ENCODE measurements at regions not wholly inside any gene's neighbourhood (a gene's known extent, or its start where the extent isn't known, plus 50 kb on each side); places are given as distances from the start of the nearest gene placed in this dataset.

GRCh38 chr4:20305976-20306375, 54.3 kb downstream of the SLIT2 start:
- no TSS peak for BruUV-seq (replicated peaks)
- Histone ChIP-seq H3K9me1 (replicated peaks; ENCODE audit: control insufficient read depth, extremely low read depth, insufficient read depth, low read length) (no peaks in the 10 kb centered on the region), H2AFZ (ENCODE audit: low read depth, low read length) (no peak overlapping the region), H4K20me1 (replicated peaks; ENCODE audit: control insufficient read depth, extremely low read depth, insufficient read depth, low read length) (no peaks in the 10 kb centered on the region), H3K9ac (replicated peaks; ENCODE audit: extremely low read depth, insufficient read depth, low read length) (no peak overlapping the region), H3K4me2 (ENCODE audit: insufficient read depth, low read length) (no peak overlapping the region), H3K36me3 (ENCODE audit: control insufficient read depth in 2 of 2, extremely low read depth in 1 of 2, insufficient read depth in 2 of 2, low read length in 2 of 2) (no peaks in the 10 kb centered on the region), H3K4me3 (replicated peaks in 1 of 3; ENCODE audit: insufficient read depth in 1 of 3, low read depth in 1 of 3, low read length in 3 of 3) (no peak overlapping the region), H3K27me3 (ENCODE audit: control insufficient read depth in 2 of 2, insufficient read depth in 2 of 2, low read length in 2 of 2) (no peaks in the 10 kb centered on the region), H3K79me2 (ENCODE audit: control insufficient read depth, insufficient read depth, low read length) (no peaks in the 10 kb centered on the region), H3K4me1 (ENCODE audit: control insufficient read depth, extremely low read depth, insufficient read depth, low read length) (no peaks in the 10 kb centered on the region), H3K9me3 (replicated peaks; ENCODE audit: control insufficient read depth, insufficient read depth, low read length) (no peaks in the 10 kb centered on the region), H3K27ac (ENCODE audit: insufficient read depth, low read depth, low read length) (no peak overlapping the region)
- intact Hi-C loops (cut with micrococcal nuclease) (no loop called here), dilution Hi-C loops (cut with MboI; ENCODE audit: extremely low pct_ligation_motif_present, low sequenced_read_pairs) (no loop called here)
- FAIRE-seq, result no peak
- no peak for DNase-seq (ENCODE audit: low read depth, low spot score)
- ChIA-PET CTCF (interaction anchor here (0.6 to 2.9 kb wide), 5 partner anchors 12 to 379 kb away, joined by 3 to 12 read pairs (median 3); no protein-coding TSS in a partner anchor), POLR2A (no interaction called here)
- TF ChIP-seq, protein P1, sequence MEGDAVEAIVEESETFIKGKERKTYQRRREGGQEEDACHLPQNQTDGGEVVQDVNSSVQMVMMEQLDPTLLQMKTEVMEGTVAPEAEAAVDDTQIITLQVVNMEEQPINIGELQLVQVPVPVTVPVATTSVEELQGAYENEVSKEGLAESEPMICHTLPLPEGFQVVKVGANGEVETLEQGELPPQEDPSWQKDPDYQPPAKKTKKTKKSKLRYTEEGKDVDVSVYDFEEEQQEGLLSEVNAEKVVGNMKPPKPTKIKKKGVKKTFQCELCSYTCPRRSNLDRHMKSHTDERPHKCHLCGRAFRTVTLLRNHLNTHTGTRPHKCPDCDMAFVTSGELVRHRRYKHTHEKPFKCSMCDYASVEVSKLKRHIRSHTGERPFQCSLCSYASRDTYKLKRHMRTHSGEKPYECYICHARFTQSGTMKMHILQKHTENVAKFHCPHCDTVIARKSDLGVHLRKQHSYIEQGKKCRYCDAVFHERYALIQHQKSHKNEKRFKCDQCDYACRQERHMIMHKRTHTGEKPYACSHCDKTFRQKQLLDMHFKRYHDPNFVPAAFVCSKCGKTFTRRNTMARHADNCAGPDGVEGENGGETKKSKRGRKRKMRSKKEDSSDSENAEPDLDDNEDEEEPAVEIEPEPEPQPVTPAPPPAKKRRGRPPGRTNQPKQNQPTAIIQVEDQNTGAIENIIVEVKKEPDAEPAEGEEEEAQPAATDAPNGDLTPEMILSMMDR (IDR thresholded peaks at IDR 0.05; ENCODE audit: extremely low read depth in 1 of 2, insufficient read depth in 1 of 2, low read depth in 1 of 2, low read length in 2 of 2), result peak in 1 of 2 donors; percentile 12
- no peak for TF ChIP-seq JUN (IDR thresholded peaks at IDR 0.05; ENCODE audit: borderline replicate concordance, insufficient read depth, insufficient read length, low read depth)

- no peaks in the 10 kb centered on the region for H3K9me3 ChIP-seq (replicated peaks; ENCODE audit: control insufficient read depth, insufficient read depth, low read length)
- H3K27me3 ChIP-seq (ENCODE audit: control insufficient read depth in 2 of 2, insufficient read depth in 2 of 2, low read length in 2 of 2), result no peaks in the 10 kb centered on the region
- intact Hi-C loops (cut with micrococcal nuclease) (no loop called here), dilution Hi-C loops (cut with MboI; ENCODE audit: extremely low pct_ligation_motif_present, low sequenced_read_pairs) (no loop called here)
- TF ChIP-seq GATA2 (IDR thresholded peaks at IDR 0.05; ENCODE audit: insufficient read depth, insufficient read length, low read depth, low read length) (no peak), EZH2 (IDR thresholded peaks at IDR 0.05; ENCODE audit: borderline replicate concordance, low read depth, low read length, severe bottlenecking) (no peak)
- H3K9me1 ChIP-seq (replicated peaks; ENCODE audit: control insufficient read depth, extremely low read depth, insufficient read depth, low read length), result no peaks in the 10 kb centered on the region
- H2AFZ ChIP-seq (ENCODE audit: low read depth, low read length), result no peak overlapping the region
- H3K9ac ChIP-seq (replicated peaks; ENCODE audit: extremely low read depth, insufficient read depth, low read length), result no peak overlapping the region
- CTCF ChIA-PET, result interaction anchor here (0.8 to 1.1 kb wide), 3 partner anchors 10 to 373 kb away, joined by 3 read pairs; no protein-coding TSS in a partner anchor
- no peaks in the 10 kb centered on the region for H3K4me1 ChIP-seq (ENCODE audit: control insufficient read depth, extremely low read depth, insufficient read depth, low read length)
- no peak overlapping the region for H3K4me2 ChIP-seq (ENCODE audit: insufficient read depth, low read length)
- H3K27ac ChIP-seq (ENCODE audit: insufficient read depth, low read depth, low read length), result no peak overlapping the region
- BruUV-seq (replicated peaks), result no TSS peak
- no peak overlapping the region for H3K4me3 ChIP-seq (replicated peaks in 1 of 3; ENCODE audit: insufficient read depth in 1 of 3, low read depth in 1 of 3, low read length in 3 of 3)
- no peaks in the 10 kb centered on the region for H3K36me3 ChIP-seq (ENCODE audit: control insufficient read depth in 2 of 2, extremely low read depth in 1 of 2, insufficient read depth in 2 of 2, low read length in 2 of 2)
- POLR2A ChIA-PET, result no interaction called here
- no peak for DNase-seq (ENCODE audit: low read depth, low spot score)
- H3K79me2 ChIP-seq (ENCODE audit: control insufficient read depth, insufficient read depth, low read length), result no peaks in the 10 kb centered on the region
- no peaks in the 10 kb centered on the region for H4K20me1 ChIP-seq (replicated peaks; ENCODE audit: control insufficient read depth, extremely low read depth, insufficient read depth, low read length)
- no peak for FAIRE-seq
Measured at GRCh38 chr4:20311856-20312255, 60.2 kb downstream of the SLIT2 start.

All from endothelial cell of umbilical vein (primary cell).